ENCODE measurements at regions not wholly inside any gene's neighbourhood (a gene's known extent, or its start where the extent isn't known, plus 50 kb on each side); places are given as distances from the start of the nearest gene placed in this dataset.

DNA sequence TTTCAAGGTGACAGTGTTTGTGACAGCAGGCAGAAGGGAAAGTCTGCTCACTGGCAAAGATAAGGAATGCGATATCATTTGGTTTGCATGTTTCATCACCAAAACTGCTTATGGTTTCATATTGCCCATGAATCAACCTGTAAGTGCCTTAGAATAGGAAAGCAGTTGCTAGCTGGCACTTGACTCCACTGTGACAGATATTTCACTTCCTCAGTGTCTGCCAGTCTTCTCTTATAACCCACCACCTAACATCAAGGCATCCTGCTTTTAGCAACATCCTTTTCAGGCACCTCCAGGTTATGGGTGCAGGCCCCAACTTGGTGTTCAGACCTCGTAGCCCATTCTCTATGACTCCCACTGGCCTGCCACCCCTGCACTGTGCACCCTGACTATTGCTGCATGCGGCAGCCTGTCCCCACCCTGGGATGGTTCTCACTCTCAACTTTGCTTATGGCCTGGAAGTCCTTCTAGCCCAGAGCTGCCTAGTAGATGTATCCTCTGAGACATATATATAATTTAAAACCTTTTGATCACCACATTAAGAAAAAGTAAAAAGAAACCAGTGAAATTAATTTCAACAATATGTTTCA lies 154.4 kb upstream of the RARB start:
- DNase-seq (ENCODE audit: low read depth in 3 of 3, low spot score in 1 of 3), result no peak

GRCh38 chr3:25277503-25277902 lies 150.6 kb upstream of the RARB start:
- DNase-seq (ENCODE audit: low read depth in 3 of 3, low spot score in 1 of 3), result no peak

DNA sequence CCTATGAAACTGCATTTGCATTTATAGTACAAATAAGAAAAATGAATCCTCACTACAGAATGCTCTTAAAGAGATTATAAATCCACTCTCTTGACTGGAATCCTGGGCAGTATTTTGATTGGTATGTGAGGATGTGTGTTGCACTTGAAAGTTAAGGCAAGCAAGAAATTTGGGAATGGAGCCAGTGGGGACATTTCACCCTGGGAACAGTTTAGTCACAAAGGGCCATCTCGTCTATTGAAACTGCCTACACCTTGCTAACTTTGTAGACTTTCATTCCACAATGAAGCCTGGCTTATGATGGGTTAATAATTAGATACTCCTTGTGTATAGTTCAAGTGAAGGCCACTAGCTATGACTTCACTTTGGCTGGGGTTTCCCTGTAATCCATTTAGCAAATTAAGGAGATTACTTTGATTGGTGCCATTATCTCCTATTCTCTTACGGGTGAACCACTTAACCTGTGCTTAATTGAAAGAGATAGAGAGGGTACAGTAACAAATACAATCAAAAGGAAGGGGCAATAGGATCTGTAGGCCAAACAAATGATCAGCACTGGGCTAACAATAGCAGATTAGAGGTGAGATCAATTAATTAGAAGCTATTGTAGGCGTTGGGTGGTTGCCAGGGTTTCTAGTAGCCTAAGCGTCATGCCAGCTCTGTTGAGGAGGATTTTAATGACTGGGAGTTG lies 146.9 kb upstream of the RARB start:
- DNase-seq (ENCODE audit: low read depth in 3 of 3, low spot score in 1 of 3), result no peak

GRCh38 chr3:25281732-25282126 lies 146.3 kb upstream of the RARB start:
- no peak for DNase-seq (ENCODE audit: low read depth in 3 of 3, low spot score in 1 of 3)

- DNase-seq (ENCODE audit: low read depth in 3 of 3, low spot score in 1 of 3), result no peak
Measured at GRCh38 chr3:25283613-25284012, 144.4 kb upstream of the RARB start.

GRCh38 chr3:25284249-25284648 lies 143.8 kb upstream of the RARB start:
- no peak for DNase-seq (ENCODE audit: low read depth in 3 of 3, low spot score in 1 of 3)

- no peak for DNase-seq (ENCODE audit: low read depth in 3 of 3, low spot score in 1 of 3)
Measured at GRCh38 chr3:25287291-25287884, 140.7 kb upstream of the RARB start.

DNA sequence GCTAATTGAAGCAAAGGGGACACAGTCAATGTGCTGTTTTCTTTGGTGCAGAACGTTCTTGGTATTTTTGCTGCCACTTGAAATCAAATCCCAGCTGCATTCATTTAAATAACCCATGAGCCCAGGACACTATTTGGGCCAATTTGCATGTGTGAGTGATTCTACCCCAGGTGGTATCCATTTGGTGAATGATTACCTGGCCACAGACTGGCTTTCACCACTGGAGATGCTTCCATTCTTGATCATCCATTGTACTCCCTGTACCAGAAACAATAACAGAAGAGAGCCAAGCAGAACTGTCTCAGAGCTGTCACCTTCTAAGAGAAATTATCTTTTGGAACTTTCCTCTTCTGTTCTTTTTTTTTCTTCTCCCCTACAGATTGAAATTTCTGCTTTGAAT lies 139.7 kb upstream of the RARB start:
- no peak for DNase-seq (ENCODE audit: low read depth in 3 of 3, low spot score in 1 of 3)

DNA sequence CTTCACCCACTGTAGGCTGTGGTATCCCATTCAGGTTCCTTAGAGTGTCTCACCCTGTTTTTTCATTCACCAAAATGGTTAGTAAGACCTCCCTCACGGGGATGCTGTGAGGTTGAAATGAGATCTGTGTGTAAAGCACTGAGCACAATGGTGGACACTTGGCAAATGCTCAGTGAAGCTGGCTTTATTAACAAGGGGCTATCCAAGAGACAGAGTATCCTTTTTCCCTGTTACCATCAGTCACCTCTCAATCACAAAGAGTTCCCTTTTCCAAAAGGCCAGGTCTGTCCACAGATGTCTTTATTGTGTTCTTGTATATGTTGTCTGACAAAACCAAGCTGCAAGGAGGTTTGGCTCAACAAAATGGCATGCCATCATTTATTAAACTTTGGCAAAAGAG lies 138.9 kb upstream of the RARB start:
- no peak for DNase-seq (ENCODE audit: low read depth in 3 of 3, low spot score in 1 of 3)

GRCh38 chr3:25289663-25290062 lies 138.4 kb upstream of the RARB start:
- DNase-seq (ENCODE audit: low read depth in 3 of 3, low spot score in 1 of 3), result no peak

DNA sequence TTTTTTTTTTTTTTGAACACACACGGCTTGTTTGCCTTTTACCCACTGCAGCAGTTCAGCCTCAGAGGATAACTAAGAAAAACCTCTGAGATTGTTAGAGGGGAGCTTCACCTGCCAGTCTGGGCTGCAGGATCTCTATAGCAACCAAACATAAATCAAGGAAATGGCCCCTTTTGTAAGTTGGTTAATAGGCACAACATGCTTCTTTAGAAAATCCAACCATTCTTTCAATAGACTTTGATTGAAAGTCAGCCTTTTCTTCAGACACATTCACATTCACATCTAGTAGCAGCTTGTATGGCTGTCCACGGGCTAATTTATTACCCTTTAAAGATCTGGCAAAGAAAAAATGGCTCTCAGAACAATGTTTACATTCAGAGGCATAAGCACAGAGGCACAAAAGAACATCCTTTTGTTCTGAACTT lies 136.6 kb upstream of the RARB start:
- no peak for DNase-seq (ENCODE audit: low read depth in 3 of 3, low spot score in 1 of 3)

DNA sequence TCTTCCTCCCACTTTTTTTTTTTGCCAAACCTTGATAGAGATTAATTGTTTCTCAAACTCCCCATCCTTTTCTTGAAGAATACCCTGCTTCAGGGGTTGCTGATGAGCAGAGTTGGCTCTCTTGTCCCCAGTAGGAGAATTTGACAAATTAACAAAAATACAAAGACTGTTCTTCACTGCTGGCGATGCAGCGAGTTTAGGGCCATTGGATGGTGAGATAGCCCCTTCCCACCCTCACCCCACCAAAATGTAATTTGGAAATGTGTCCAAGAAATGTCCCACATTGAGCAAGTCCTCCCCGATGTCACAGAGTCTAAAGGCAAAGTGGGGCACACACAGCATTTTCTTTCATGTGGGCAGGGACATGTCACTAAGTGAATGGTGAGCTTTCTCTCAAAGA lies 136.0 kb upstream of the RARB start:
- DNase-seq (ENCODE audit: low read depth in 3 of 3, low spot score in 1 of 3), result no peak

GRCh38 chr3:25292595-25292994 lies 135.5 kb upstream of the RARB start:
- no peak for DNase-seq (ENCODE audit: low read depth in 3 of 3, low spot score in 1 of 3)

DNA sequence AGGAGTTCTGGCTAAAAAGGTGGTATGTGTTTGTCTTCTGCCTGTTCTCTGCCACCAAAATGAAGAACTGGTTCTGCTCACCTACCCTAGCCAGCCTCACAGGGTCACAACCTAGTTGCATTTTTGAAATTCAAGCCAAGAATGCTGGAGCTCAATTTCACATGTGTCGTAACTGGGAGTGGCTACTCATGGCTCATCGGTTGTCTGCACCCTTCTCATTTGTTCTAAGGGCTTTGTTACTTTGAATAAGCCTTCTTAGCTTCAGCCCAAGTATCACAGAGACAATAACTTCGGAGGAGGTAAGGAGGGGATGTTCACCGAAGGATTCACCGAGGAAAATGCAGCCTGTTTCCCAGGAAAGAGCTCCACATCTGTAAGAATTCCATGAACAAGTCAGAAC lies 134.3 kb upstream of the RARB start:
- DNase-seq (ENCODE audit: low read depth in 3 of 3, low spot score in 1 of 3), result no peak

DNA sequence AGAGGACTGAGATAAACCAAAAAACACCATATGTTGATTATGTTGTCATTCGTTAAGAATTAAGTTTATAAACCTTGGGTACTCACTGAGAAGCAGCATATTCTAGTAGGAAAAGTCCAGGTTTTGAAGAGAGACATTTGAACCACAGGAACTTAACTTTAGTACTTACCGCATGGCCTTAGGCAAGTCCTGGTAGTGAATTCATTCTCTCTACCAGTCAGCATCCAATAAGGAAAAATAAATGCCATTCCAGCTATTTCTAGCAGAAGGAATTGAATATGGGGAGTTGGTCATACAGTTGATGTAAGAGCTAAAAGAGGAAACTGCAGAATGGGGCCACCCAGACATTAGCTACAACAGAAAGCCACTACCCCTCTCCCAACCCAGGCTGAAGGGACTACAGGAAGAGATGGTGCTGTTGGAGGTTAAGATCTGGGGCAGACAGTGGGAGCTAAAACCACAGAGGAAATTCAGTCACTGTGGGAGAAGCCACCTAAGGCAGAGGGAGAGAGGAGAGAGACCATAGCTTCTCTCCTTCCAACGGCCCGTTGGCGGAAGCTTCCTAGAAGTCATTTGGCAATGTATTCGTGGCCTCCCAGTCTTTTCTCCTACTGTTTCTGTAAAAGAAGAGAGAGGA lies 133.8 kb upstream of the RARB start:
- DNase-seq (ENCODE audit: low read depth in 3 of 3, low spot score in 1 of 3), result no peak

DNA sequence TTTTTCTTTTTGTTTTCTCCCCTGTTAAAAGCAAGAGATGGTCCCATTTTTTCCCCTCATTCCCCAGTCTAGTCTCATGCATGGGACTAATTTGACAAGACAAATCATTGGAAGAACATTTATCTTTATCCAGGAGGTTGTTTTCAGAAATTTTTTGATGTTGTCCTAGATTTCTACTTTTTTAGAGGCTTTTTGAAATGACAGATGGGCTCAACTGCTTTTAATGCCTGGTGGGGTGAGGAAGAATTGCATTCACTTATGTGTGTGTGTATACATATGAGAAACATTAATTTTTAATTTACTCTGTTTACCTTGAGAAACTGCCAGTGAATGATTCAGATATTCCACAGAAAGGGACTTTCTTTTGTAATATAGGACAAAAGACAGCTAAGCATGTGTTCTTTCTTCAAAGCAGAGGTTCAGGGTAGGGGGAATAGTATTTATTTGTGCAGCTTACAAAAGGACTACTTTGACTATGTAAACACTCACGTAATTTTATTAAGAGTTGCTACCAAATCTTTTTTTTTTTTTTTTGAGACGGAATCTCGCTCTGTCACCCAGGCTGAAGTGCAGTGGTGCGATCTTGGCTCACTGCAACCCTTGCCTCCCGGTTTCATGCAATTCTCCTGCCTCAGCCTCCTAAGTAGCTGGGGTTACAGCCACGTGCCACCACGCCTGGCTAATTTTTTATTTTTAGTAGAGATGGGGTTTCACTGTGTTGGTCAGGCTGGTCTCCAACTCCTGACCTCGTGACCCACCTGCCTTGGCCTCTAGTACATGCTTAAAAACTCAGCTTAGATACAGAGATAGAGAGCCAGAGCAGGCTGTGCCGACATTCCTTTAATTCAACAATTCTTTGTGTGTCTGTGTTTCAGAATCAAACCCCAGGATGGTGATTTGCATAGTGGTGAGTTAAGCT lies 130.1 kb upstream of the RARB start:
- DNase-seq (ENCODE audit: low read depth in 3 of 3, low spot score in 1 of 3), result no peak

DNA sequence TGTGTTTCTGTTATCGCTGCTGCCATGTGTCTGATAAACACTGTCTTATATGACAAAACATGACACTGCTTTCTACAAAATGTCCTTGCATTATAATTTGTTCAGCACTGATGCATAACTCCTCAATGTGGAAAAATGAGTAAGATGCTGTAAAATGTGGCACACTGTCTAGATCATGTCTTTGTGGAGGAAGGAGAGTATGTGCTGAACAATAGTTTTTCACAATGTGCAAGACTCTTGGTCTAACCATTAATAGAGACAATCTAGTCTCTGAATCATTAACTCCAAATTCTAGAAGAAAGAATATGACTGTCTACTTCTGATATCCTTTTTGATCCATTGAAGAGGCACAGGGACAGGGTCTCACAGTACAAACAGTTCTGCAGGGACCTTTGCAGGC lies 127.9 kb upstream of the RARB start:
- DNase-seq (ENCODE audit: low read depth in 3 of 3, low spot score in 1 of 3), result no peak

DNA sequence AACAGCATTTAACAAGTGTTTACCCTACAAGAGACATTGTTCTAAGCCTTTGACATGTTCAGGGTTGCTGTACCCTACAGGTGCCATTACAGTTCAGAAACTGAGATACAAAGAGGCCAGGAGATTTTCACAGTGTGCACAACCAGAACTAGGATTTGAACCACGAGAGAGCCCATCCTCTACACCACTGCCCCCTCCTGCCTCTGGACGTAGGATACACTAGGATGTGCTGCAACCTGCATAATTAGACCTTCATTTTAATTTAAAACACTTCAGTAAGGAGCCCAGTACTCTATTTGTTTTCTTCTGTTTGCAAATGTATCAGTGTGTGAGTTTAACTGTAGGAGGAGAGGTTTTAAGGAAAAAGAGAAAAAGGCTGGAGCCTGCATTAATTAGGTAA lies 123.1 kb upstream of the RARB start:
- no peak for DNase-seq (ENCODE audit: low read depth in 3 of 3, low spot score in 1 of 3)

GRCh38 chr3:25306066-25306465 lies 122.0 kb upstream of the RARB start:
- DNase-seq (ENCODE audit: low read depth in 3 of 3, low spot score in 1 of 3), result no peak

DNA sequence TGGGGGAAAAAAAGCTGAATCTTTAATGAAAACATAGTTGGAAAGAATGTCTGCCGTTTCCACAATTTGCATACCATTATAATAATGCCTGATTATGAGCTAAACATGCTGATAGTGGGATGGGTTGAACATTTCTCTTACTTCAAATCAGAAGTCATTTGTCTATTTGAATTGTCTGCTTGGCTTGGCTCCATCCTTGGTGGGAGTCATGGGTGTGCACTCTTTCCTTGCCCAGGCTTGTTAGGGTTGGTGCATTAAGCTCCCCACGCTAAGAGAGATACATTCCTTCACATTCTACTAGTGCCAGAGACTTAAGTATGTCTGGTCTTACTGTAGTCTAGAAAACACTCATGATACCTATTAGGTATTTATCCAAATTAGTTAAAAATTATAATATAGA lies 121.4 kb upstream of the RARB start:
- DNase-seq (ENCODE audit: low read depth in 3 of 3, low spot score in 1 of 3), result no peak

GRCh38 chr3:25313286-25313685 lies 114.8 kb upstream of the RARB start:
- DNase-seq (ENCODE audit: low read depth in 3 of 3, low spot score in 1 of 3), result no peak
